ENCODE measurements at regions not wholly inside any gene's neighbourhood (a gene's known extent, or its start where the extent isn't known, plus 50 kb on each side); places are given as distances from the start of the nearest gene placed in this dataset.

GRCh38 chr13:52921194-52921593, 72.8 kb upstream of the PCDH8 start:
- ChIA-PET CTCF (ENCODE audit: low intra/inter-chr PET ratio, low total read pairs) (no interaction called here), POLR2A (no interaction called here)
- TF ChIP-seq SMARCC2 (IDR thresholded peaks at IDR 0.05) (no peak), HOXA9 (CRISPR knock-in tag; IDR thresholded peaks at IDR 0.05; ENCODE audit: borderline replicate concordance) (no peak), ZKSCAN8 (CRISPR knock-in tag; IDR thresholded peaks at IDR 0.05; ENCODE audit: borderline replicate concordance) (no peak), ZNF569 (CRISPR knock-in tag; IDR thresholded peaks at IDR 0.05; ENCODE audit: borderline replicate concordance) (no peak), SMAD1 (CRISPR knock-in tag; IDR thresholded peaks at IDR 0.05; ENCODE audit: borderline replicate concordance, low read depth) (no peak), ZNF512 (CRISPR knock-in tag; IDR thresholded peaks at IDR 0.05) (no peak), ZNF460 (CRISPR knock-in tag; IDR thresholded peaks at IDR 0.05; ENCODE audit: borderline replicate concordance) (no peak)
- TF ChIP-seq, protein P1, sequence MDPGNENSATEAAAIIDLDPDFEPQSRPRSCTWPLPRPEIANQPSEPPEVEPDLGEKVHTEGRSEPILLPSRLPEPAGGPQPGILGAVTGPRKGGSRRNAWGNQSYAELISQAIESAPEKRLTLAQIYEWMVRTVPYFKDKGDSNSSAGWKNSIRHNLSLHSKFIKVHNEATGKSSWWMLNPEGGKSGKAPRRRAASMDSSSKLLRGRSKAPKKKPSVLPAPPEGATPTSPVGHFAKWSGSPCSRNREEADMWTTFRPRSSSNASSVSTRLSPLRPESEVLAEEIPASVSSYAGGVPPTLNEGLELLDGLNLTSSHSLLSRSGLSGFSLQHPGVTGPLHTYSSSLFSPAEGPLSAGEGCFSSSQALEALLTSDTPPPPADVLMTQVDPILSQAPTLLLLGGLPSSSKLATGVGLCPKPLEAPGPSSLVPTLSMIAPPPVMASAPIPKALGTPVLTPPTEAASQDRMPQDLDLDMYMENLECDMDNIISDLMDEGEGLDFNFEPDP (CRISPR knock-in tag; conservative IDR thresholded peaks at IDR 0.05): no peak
- TF ChIP-seq, protein P2, sequence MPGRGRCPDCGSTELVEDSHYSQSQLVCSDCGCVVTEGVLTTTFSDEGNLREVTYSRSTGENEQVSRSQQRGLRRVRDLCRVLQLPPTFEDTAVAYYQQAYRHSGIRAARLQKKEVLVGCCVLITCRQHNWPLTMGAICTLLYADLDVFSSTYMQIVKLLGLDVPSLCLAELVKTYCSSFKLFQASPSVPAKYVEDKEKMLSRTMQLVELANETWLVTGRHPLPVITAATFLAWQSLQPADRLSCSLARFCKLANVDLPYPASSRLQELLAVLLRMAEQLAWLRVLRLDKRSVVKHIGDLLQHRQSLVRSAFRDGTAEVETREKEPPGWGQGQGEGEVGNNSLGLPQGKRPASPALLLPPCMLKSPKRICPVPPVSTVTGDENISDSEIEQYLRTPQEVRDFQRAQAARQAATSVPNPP (CRISPR knock-in tag; IDR thresholded peaks at IDR 0.05): no peak
- DNase-seq (ENCODE audit: low spot score) (no peak), ATAC-seq (no peak), FAIRE-seq (no peak)
- H3K27ac ChIP-seq (ENCODE audit: extremely low read length, insufficient read depth, low read length): no peak overlapping the region
- H3K4me3 ChIP-seq (replicated peaks in 1 of 3; ENCODE audit: insufficient read depth in 1 of 3, low read depth in 2 of 3, low read length in 3 of 3): no peak overlapping the region
- WGBS (ENCODE audit: low lambda C conversion rate): 0% methylated on average over 3 of the region's 3 CpGs
- H3K79me2 ChIP-seq (ENCODE audit: insufficient read depth, low read length): no peaks in the 10 kb centered on the region
- H3K9me3 ChIP-seq (ENCODE audit: low read length): no peaks in the 10 kb centered on the region
- no peaks in the 10 kb centered on the region for H3K36me3 ChIP-seq (replicated peaks in 1 of 2; ENCODE audit: control insufficient read depth in 1 of 2, insufficient read depth in 2 of 2, low read length in 2 of 2)
- no peak overlapping the region for H2AFZ ChIP-seq (ENCODE audit: low read length)
- H3K27me3 ChIP-seq (ENCODE audit: control insufficient read depth in 1 of 2, insufficient read depth in 2 of 2, low read length in 2 of 2): 0 out of 5 replicates have a peak, but pooled peaks cover 0 to 3% of the 10 kb centered on the region in 2 experiments
- BruUV-seq (replicated peaks): no TSS peak
- in situ Hi-C loops (cut with HindIII; ENCODE audit: extremely low pct_ligation_motif_present, low pct_unique_long_range_greater_than_20kb): no loop called here
- no peaks in the 10 kb centered on the region for H3K4me1 ChIP-seq (ENCODE audit: insufficient read depth, low read length)
- intact Hi-C loops (cut with micrococcal nuclease; ENCODE audit: unreplicated experiment): no loop called here
- H4K20me1 ChIP-seq (ENCODE audit: insufficient read depth, low read length): no peaks in the 10 kb centered on the region
- H3K4me2 ChIP-seq (ENCODE audit: low read depth, low read length): no peak overlapping the region
- H3K9ac ChIP-seq (ENCODE audit: insufficient read depth, low read depth, low read length): no peak overlapping the region

All from HepG2 (cell line).